MG63 (cell line): ENCODE measurements at regions not wholly inside any gene's neighbourhood (a gene's known extent, or its start where the extent isn't known, plus 50 kb on each side); places are given as distances from the start of the nearest gene placed in this dataset.
A peak's percentile ranks its signal among the peaks of the same experiment; 100 is the strongest.

Source experiments
- DNase-seq: peaks from one replicate; pipeline ENCODE4 v3.0.0-alpha.2; 2020
- H3K27me3 ChIP-seq: fragments of 250-450 bp; sonication (Bioruptor Pico); 2 replicates; pipeline ENCODE4 v1.5.1; 2020; ENCODE audit warnings: mild to moderate bottlenecking, moderate library complexity
- H3K36me3 ChIP-seq: fragments of 250-450 bp; sonication (Bioruptor Pico); 2 replicates; pipeline ENCODE4 v1.5.1; 2020; ENCODE audit warnings: mild to moderate bottlenecking, moderate library complexity
- H3K4me3 ChIP-seq: fragments of 250-450 bp; sonication (Bioruptor Pico); 2 replicates; pipeline ENCODE4 v1.5.1; 2020; ENCODE audit warnings: mild to moderate bottlenecking, moderate library complexity
- H3K9me3 ChIP-seq: fragments of 250-450 bp; sonication (Bioruptor Pico); 2 replicates; pipeline ENCODE4 v1.5.1; 2020; ENCODE audit warnings: mild to moderate bottlenecking, moderate library complexity

- Histone ChIP-seq H3K36me3 (no peaks in the 10 kb centered on the region), H3K4me3 (no peak overlapping the region), H3K9me3 (no peaks in the 10 kb centered on the region), H3K27me3 (no peaks in the 10 kb centered on the region)
- DNase-seq: no peak
Observed at GRCh38 chr14:34219661-34220377, 242.2 kb downstream of the SPTSSA start.

GRCh38 chr14:34218881-34219280, 243.2 kb downstream of the SPTSSA start:
- no peak overlapping the region for H3K4me3 ChIP-seq
- no peaks in the 10 kb centered on the region for H3K9me3 ChIP-seq
- H3K36me3 ChIP-seq: no peaks in the 10 kb centered on the region
- no peak for DNase-seq
- no peaks in the 10 kb centered on the region for H3K27me3 ChIP-seq

- no peaks in the 10 kb centered on the region for H3K36me3 ChIP-seq
- peak; percentile 9 for DNase-seq
Observed at GRCh38 chr14:34214961-34215360, 247.1 kb downstream of the SPTSSA start.

GRCh38 chr14:34213332-34213731, 248.7 kb downstream of the SPTSSA start:
- Histone ChIP-seq H3K9me3 (no peaks in the 10 kb centered on the region), H3K27me3 (no peaks in the 10 kb centered on the region), H3K36me3 (no peaks in the 10 kb centered on the region), H3K4me3 (no peak overlapping the region)
- no peak for DNase-seq

More at GRCh38 chr14:34214961-34215360, 247.1 kb downstream of the SPTSSA start:
- no peaks in the 10 kb centered on the region for H3K9me3 ChIP-seq
- H3K4me3 ChIP-seq: no peak overlapping the region
- no peaks in the 10 kb centered on the region for H3K27me3 ChIP-seq

GRCh38 chr14:34212172-34212929, 249.7 kb downstream of the SPTSSA start:
- Histone ChIP-seq H3K27me3 (no peaks in the 10 kb centered on the region), H3K9me3 (no peaks in the 10 kb centered on the region), H3K36me3 (no peaks in the 10 kb centered on the region), H3K4me3 (no peak overlapping the region)
- DNase-seq: no peak

- H3K27me3 ChIP-seq: no peaks in the 10 kb centered on the region
- no peak for DNase-seq
- H3K36me3 ChIP-seq: no peaks in the 10 kb centered on the region
- no peak overlapping the region for H3K4me3 ChIP-seq
- H3K9me3 ChIP-seq: no peaks in the 10 kb centered on the region
Observed at GRCh38 chr14:34211732-34212131, 250.3 kb downstream of the SPTSSA start.

- DNase-seq: no peak
- Histone ChIP-seq H3K27me3 (no peaks in the 10 kb centered on the region), H3K9me3 (no peaks in the 10 kb centered on the region), H3K4me3 (no peak overlapping the region), H3K36me3 (no peaks in the 10 kb centered on the region)
Observed at GRCh38 chr14:34208532-34208931, 253.5 kb downstream of the SPTSSA start.

GRCh38 chr14:34205799-34206198, 254.9 kb upstream of the EGLN3 start:
- Histone ChIP-seq H3K4me3 (no peak overlapping the region), H3K36me3 (no peaks in the 10 kb centered on the region), H3K27me3 (no peaks in the 10 kb centered on the region), H3K9me3 (no peaks in the 10 kb centered on the region)
- no peak for DNase-seq

GRCh38 chr14:34204774-34205173, 253.9 kb upstream of the EGLN3 start:
- no peaks in the 10 kb centered on the region for H3K9me3 ChIP-seq
- no peak overlapping the region for H3K4me3 ChIP-seq
- no peak for DNase-seq
- H3K36me3 ChIP-seq: no peaks in the 10 kb centered on the region
- no peaks in the 10 kb centered on the region for H3K27me3 ChIP-seq

GRCh38 chr14:34203251-34203722, 252.4 kb upstream of the EGLN3 start:
- no peaks in the 10 kb centered on the region for H3K36me3 ChIP-seq
- no peak for DNase-seq
- H3K4me3 ChIP-seq: no peak overlapping the region
- no peaks in the 10 kb centered on the region for H3K9me3 ChIP-seq
- no peaks in the 10 kb centered on the region for H3K27me3 ChIP-seq

- Histone ChIP-seq H3K4me3 (no peak overlapping the region), H3K27me3 (no peaks in the 10 kb centered on the region), H3K36me3 (no peaks in the 10 kb centered on the region), H3K9me3 (no peaks in the 10 kb centered on the region)
- DNase-seq: no peak
Observed at GRCh38 chr14:34201909-34202637, 251.2 kb upstream of the EGLN3 start.

- no peaks in the 10 kb centered on the region for H3K9me3 ChIP-seq
- H3K27me3 ChIP-seq: no peaks in the 10 kb centered on the region
- no peak for DNase-seq
- H3K36me3 ChIP-seq: no peaks in the 10 kb centered on the region
- H3K4me3 ChIP-seq: no peak overlapping the region
Observed at GRCh38 chr14:34199585-34199984, 248.7 kb upstream of the EGLN3 start.

- H3K9me3 ChIP-seq: no peaks in the 10 kb centered on the region
- DNase-seq: no peak
- H3K36me3 ChIP-seq: no peaks in the 10 kb centered on the region
- no peak overlapping the region for H3K4me3 ChIP-seq
- no peaks in the 10 kb centered on the region for H3K27me3 ChIP-seq
Observed at GRCh38 chr14:34198096-34198495, 247.2 kb upstream of the EGLN3 start.

GRCh38 chr14:34195964-34196363, 245.1 kb upstream of the EGLN3 start:
- Histone ChIP-seq H3K27me3 (no peaks in the 10 kb centered on the region), H3K4me3 (no peak overlapping the region), H3K9me3 (no peaks in the 10 kb centered on the region), H3K36me3 (no peaks in the 10 kb centered on the region)
- DNase-seq: no peak

- Histone ChIP-seq H3K4me3 (no peak overlapping the region), H3K36me3 (no peaks in the 10 kb centered on the region), H3K9me3 (no peaks in the 10 kb centered on the region), H3K27me3 (no peaks in the 10 kb centered on the region)
- no peak for DNase-seq
Observed at GRCh38 chr14:34190717-34191116, 239.8 kb upstream of the EGLN3 start.

GRCh38 chr14:34189866-34190265, 239.0 kb upstream of the EGLN3 start:
- no peaks in the 10 kb centered on the region for H3K36me3 ChIP-seq
- no peak overlapping the region for H3K4me3 ChIP-seq
- no peaks in the 10 kb centered on the region for H3K9me3 ChIP-seq
- H3K27me3 ChIP-seq: no peaks in the 10 kb centered on the region
- DNase-seq: no peak

GRCh38 chr14:34187519-34188044, 236.7 kb upstream of the EGLN3 start:
- H3K36me3 ChIP-seq: no peaks in the 10 kb centered on the region
- no peak overlapping the region for H3K4me3 ChIP-seq
- no peak for DNase-seq
- no peaks in the 10 kb centered on the region for H3K27me3 ChIP-seq
- no peaks in the 10 kb centered on the region for H3K9me3 ChIP-seq
